ENCODE measurements at regions not wholly inside any gene's neighbourhood (a gene's known extent, or its start where the extent isn't known, plus 50 kb on each side); places are given as distances from the start of the nearest gene placed in this dataset.

GRCh38 chr5:137567226-137567625 is 68.1 kb upstream of the SPOCK1 start:
- no peak for TF ChIP-seq CTCF (conservative IDR thresholded peaks at IDR 0.05; ENCODE audit: low read depth)
- CTCF ChIA-PET, result interaction anchor here (0.6 kb wide), 1 partner anchor 79 kb away, joined by 4 read pairs; no protein-coding TSS in a partner anchor
- H3K27ac ChIP-seq, result peak overlapping the region; percentile 65
- POLR2A ChIA-PET (ENCODE audit: low non-redundant PET), result no interaction called here
- no peak for DNase-seq (ENCODE audit: low spot score)

- no peak for TF ChIP-seq CTCF (conservative IDR thresholded peaks at IDR 0.05; ENCODE audit: low read depth)
- ChIA-PET CTCF (no interaction called here), POLR2A (ENCODE audit: low non-redundant PET) (no interaction called here)
- H3K27ac ChIP-seq, result peak overlapping the region; percentile 65
- DNase-seq (ENCODE audit: low spot score), result no peak
Observed at GRCh38 chr5:137566780-137567179, 67.7 kb upstream of the SPOCK1 start.

- ChIA-PET POLR2A (ENCODE audit: low non-redundant PET) (no interaction called here), CTCF (no interaction called here)
- H3K27ac ChIP-seq, result peak overlapping the region; percentile 23
- no peak for DNase-seq (ENCODE audit: low spot score)
- no peak for TF ChIP-seq CTCF (conservative IDR thresholded peaks at IDR 0.05; ENCODE audit: low read depth)
Observed at GRCh38 chr5:137566118-137566541, 67.0 kb upstream of the SPOCK1 start.

GRCh38 chr5:137565450-137565849 is 66.3 kb upstream of the SPOCK1 start:
- no peak for TF ChIP-seq CTCF (conservative IDR thresholded peaks at IDR 0.05; ENCODE audit: low read depth)
- DNase-seq (ENCODE audit: low spot score), result no peak
- ChIA-PET POLR2A (ENCODE audit: low non-redundant PET) (no interaction called here), CTCF (no interaction called here)
- H3K27ac ChIP-seq, result no peak overlapping the region

GRCh38 chr5:137564398-137564961 is 65.4 kb upstream of the SPOCK1 start:
- no peak for TF ChIP-seq CTCF (conservative IDR thresholded peaks at IDR 0.05; ENCODE audit: low read depth)
- peak overlapping the region; percentile 84 for H3K27ac ChIP-seq
- POLR2A ChIA-PET (ENCODE audit: low non-redundant PET), result no interaction called here
- DNase-seq (ENCODE audit: low spot score), result no peak
- CTCF ChIA-PET, result interaction anchor here (0.6 kb wide), 1 partner anchor 245 kb away, joined by 3 read pairs; no protein-coding TSS in a partner anchor

- POLR2A ChIA-PET (ENCODE audit: low non-redundant PET), result no interaction called here
- peak; percentile 50 for DNase-seq (ENCODE audit: low spot score)
- no peak for TF ChIP-seq CTCF (conservative IDR thresholded peaks at IDR 0.05; ENCODE audit: low read depth)
- CTCF ChIA-PET, result interaction anchor here (0.6 kb wide), 1 partner anchor 244 kb away, joined by 3 read pairs; no protein-coding TSS in a partner anchor
- H3K27ac ChIP-seq, result peak overlapping the region; percentile 84
Observed at GRCh38 chr5:137563646-137564397, 64.7 kb upstream of the SPOCK1 start.
